HG03175 (cell line): ENCODE measurements at regions not wholly inside any gene's neighbourhood (a gene's known extent, or its start where the extent isn't known, plus 50 kb on each side); places are given as distances from the start of the nearest gene placed in this dataset.

Experiments used
- ATAC-seq: cut with Tn5 transposase; IDR thresholded peaks from one replicate; pipeline ENCODE4 v1.9.1; 2021; ENCODE audit warnings: mild to moderate bottlenecking, moderate library complexity; ENCODE audit not compliant: unreplicated experiment

DNA sequence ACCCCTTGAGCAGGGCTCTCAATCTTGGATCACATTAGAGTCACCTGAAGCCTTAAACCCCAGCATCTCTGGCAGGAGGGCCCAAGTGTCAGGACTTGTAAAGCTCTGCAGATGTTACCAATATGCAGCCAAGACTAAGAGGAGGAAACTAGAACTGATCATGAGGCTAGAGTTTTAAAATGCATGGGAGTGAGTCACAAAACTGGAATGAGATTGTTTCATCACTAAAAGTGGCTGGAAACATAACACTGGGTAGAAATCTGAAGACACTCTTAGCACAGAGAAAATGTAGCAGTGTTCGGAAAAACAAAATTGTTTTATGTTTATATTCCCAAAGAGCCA, 63.3 kb upstream of the GHITM start:
- no peak for ATAC-seq

DNA sequence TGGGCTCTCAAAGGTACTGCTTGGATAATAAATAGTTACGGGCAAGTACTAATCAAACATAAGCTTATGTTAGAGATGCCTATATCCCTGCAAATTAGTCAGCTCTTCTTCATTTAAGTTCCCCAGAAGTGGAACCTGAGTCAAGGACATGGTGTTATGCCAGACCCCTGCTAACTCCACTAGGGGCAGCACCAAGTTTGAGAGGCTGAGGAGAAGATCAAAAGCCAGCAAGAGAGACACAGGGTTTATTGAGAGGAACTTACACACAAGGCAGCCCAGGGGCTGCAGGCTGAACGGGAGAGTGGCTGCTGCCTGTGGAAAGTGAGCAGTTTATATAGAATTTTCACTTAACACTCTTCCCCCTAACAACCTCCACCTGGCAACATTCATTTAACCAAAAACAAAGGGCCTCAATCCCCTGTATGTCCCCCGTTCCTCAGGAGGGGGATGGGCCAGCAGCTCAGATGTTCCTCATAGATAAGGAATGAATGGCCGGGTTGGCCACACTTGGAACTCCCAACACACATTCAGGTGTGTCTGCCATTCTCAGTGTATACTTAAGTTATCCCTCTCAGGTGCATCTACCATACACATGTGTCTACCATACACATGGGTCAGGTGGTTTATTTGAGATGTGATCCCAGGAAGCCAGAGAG, 62.6 kb upstream of the GHITM start:
- ATAC-seq, result peak; percentile 53

DNA sequence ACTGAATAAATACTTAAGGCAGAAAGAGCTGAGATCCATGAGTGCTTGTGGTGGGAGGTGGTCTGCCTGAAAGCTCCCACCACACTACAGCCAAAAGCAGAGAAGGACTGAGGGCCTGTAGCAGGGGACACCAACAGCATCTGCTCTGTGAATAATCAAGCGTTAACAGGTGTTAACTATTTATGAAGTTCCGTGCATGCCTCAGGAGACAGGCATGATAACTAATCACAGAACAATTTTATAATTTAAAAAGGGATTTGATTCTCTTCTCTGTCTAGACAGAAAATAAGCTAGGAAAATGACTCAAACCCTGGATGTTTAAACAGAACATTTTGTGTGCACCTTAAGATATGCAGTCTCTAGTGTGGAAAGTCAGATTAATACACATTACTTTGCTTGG, 61.5 kb upstream of the GHITM start:
- ATAC-seq, result no peak

DNA sequence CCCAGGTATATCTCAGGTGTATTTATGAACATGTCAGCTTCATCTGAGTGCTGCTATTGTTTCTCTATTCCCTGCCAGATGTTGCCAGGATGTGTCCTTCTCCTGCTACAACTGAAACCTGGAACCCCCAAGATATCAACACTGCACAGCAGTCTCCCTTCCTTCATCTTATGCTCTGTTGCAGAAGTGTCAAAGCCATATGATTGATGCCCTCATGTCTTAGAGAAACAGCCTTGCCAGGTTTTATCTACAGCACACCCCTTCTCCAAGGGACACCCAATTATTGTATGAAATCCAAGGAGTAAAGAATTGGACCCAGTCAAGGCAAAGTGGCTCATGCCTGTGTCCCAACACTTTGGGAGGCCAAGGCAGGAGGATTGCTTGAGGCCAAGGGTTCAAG, 60.5 kb upstream of the GHITM start:
- no peak for ATAC-seq

- no peak for ATAC-seq
Observed at GRCh38 chr10:84084342-84084741, 55.0 kb upstream of the GHITM start.

- ATAC-seq, result no peak
Observed at GRCh38 chr10:84087202-84087601, 52.1 kb upstream of the GHITM start.

DNA sequence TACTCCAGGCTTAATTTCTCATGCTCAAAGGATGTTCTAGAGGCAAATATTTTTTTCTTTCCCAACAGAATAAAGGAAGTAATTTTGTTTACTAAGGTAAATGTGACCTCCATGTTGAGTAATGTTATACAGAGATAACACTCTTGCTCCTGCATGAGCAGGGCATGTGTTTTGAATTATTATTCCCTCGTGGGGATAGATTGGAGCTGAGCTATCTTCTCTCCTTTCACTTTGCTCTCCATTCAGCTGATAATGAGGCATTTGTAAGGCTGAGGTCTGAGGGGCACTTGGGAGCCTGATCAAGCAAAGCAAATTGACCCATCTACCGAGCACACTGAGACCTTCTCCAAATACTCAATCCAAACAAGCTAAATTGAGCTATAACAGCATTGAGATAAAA, 50.7 kb upstream of the GHITM start:
- no peak for ATAC-seq

DNA sequence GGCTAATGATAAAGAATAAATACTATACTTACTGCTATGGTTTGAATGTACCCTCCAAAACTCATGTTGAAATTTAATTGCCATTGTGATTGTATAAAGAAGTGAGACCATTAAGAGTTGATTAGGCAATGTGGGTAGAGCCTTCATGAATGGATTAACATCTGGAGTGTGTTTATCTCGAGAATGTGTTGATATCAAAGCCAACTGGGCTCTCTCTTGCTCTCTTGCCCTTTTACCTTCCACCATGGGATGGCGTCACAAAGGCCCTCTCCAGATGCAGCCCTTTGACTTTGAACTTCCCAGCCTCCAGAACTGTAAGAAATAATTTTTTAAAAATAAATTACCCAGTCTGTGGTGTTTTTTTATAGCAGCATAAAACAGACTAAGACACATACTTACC, 50.1 kb upstream of the GHITM start:
- ATAC-seq, result no peak
